ENCODE measurements at regions not wholly inside any gene's neighbourhood (a gene's known extent, or its start where the extent isn't known, plus 50 kb on each side); places are given as distances from the start of the nearest gene placed in this dataset.
"Not testable (repeated sequence)": the region's sequence is repeated elsewhere in the genome, so short reads cannot be mapped to it uniquely, and the experiment has no call there.

DNA sequence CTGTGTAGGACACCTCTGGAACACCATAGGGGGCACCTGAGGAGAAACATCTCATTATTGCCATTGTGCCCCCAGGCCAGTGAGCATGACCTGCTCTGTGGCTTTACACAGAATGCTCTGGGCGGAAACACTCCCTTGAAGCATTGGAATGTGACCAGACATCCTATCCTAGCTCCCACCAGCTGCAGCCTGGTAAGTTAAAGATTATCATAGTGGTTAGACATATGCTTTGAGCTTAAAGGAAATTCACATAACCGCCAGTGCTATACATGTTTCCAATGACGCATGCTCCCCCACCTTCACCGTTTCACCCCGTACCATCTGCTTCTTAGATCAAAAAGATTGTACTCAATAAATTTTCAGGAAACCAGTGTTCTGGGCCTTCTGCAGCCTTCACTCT, 217.7 kb upstream of the CENPE start:
- DNase-seq (ENCODE audit: low read depth) = no peak

DNA sequence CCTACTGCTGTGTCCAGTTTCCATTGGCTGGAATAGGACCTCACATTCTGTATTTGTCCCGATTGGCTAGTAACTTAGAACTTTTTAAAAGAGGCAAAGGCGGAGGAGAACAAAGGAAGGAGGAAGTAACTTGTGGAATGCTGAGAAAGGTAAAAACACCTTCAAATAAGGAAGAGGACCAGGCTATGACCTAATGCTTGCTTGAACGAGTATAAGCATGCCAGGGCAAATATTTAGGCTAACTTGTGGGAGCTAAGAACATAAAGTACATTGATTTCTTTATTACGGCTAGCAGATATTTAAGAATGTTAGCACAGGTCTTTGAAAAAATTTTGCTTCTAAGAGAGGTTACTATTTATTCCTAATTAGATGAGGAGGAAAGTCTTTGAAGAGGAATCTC, 214.5 kb upstream of the CENPE start:
- DNase-seq (ENCODE audit: low read depth) = not testable (repeated sequence)

DNA sequence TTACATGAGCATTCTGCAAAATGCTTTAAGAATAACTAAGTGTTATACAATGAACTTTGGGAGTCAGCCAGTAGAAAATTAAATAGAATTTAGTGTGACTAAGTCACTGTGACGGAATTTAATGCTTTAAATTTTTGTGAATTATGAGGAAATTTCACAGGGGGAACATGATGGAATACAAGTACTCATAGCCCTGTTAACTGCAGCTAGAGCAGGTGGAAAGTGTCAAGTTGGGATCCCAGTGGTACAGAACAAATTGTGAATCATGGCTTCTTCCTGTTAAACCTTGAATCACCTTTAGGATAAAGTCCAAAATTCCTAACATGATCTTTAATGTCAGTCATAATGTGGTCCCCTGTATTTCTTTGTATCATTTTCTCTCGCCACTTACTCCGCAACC, 212.2 kb upstream of the CENPE start:
- no peak for DNase-seq (ENCODE audit: low read depth)

DNA sequence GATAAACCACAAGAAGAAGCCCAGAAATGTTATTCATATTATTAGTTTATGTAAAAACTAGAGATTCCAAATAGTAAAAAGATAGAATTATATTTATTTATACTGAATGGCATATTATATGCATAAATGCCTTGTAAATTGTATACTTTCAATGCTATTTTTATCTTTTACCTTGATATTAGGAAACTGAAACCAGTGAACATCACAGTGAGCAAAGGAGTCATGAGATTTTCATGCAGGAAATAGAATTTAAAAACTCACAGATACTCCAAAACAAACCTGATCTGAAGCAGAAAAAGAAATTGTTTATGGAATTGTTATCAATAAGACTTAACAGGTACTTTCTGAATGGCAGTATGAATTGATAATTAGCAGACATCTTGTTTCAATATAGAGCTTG, 207.3 kb upstream of the CENPE start:
- no peak for DNase-seq (ENCODE audit: low read depth)

DNA sequence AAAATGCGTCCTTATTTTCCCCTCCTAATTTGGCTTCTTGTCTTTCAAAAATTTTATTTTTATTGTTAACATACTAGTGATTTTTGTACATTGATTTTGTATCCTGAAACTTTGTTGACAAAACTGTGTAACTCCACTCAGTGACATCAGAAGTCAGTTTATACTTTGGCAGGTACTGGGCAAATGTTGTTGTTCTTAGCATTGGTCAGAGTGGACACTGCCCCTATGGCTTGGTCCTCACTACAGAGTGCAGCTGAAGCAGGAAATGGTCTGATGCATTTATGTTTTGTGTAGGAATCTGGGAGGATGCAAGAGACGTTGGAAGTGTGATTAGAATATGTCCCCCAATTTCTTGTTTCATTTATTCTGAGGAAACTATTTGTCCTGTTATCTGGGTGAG, 205.5 kb upstream of the CENPE start:
- DNase-seq (ENCODE audit: low read depth) = no peak

DNA sequence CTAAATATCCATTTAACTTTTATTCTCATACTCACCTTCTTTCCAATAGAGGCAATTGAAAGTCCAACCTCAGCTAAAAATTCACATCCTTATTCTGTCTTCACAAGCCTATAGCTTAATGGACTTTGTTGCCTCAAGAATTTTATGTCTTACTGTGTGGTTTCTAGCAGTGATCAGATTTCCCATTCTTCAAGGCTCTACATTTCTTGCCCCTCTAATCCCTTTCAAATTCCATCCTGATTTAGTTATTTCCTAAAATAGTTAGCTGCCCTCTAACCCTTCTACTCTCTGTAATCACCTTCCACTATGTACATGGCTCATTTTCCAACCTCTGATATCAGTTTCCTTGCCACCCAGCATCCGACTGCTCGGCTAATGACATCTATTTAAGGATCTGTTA, 204.1 kb upstream of the CENPE start:
- no peak for DNase-seq (ENCODE audit: low read depth)

DNA sequence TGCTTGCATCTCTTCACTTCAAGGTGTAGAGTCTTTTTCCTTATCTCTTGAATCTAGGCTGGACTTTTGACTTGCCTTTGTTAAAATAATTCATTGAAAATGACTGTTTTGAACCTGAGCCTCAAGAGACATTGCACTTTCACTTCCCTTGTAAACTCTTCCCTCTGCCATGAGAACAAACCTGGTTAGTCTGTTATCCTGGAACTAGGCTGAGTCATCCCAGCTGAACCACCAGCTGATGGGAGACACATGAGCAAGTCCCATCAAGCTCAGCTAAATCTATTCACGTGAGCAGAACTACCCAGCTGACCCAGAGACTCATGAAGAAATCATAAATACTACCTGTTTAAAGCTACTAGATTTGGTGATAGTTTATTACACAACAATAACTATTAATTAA, 202.3 kb upstream of the CENPE start:
- no peak for DNase-seq (ENCODE audit: low read depth)

DNA sequence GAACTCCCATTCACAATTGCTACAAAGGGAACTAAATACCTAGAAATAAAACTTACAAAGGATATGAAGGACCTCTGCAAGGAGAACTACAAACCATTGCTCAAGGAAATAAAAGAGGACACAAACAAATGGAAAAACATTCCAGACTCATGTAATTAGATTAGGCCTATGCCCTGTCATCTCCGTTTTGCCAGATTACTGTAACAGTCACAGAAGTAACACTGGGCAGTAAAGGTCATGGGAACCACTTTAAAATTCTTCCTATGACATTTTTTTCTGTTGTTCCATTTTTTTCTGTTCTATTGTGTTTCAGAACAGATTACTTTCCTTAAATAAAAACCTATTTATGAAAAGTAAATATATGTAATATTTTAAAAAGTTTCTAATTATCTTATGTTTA, 199.4 kb upstream of the CENPE start:
- no peak for DNase-seq (ENCODE audit: low read depth)

DNA sequence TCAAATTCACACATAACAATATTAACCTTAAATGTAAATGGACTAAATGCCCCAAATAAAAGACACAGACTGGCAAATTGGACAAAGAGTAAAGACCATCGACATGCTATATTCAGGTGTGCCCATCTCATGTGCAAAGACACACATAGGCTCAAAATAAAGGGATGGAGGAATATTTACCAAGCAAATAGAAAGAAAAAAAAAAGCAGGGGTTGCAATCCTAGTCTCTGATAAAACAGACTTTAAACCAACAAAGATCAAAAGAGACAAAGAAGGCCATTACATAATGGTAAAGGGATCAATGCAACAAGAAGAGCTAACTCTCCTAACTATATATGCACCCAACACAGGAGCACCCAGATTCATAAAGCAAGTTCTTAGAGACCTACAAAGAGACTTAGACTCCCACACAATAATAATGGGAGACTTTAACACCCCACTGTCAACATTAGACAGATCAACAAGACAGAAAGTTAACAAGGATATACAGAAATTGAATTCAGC, 189.4 kb upstream of the CENPE start:
- not testable (repeated sequence) for DNase-seq (ENCODE audit: low read depth)

DNA sequence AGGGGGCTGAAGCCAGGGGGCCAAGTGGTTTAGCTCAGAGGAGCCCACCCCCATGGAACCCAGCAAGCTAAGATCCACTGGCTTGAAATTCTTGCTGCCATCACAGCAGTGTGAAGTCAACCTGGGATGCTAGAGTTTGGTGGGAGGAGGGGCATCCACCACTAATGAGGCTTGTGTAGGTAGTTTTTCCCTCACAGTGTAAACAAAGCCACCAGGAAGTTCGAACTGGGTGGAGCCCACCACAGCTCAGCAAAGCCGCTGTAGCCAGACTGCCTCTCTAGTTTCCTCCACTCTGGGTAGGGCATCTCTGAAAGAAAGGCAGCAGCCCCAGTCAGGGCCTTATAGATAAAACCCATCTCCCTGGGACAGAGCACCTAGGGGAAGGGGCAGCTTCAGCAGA, 187.4 kb upstream of the CENPE start:
- not testable (repeated sequence) for DNase-seq (ENCODE audit: low read depth)

DNA sequence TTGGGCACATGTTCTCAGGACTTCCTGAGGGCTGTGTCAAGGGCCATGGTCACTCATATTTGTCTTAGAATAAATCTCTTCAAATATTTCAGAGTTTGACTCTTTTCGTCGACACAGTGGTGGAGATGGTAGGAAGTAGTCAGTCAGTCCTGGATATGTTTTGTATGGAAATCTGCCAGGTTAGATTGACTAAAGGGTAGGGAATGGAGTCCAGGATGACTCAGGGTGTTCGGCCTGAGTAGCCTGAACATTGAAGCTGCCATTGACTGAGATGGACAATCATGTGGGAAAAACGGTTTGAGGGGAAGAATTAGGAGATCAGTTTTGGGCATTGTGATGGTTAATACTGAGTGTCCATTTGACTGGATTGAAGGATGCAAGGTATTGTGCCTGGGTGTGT, 177.1 kb upstream of the CENPE start:
- DNase-seq (ENCODE audit: low read depth) = peak; percentile 12

DNA sequence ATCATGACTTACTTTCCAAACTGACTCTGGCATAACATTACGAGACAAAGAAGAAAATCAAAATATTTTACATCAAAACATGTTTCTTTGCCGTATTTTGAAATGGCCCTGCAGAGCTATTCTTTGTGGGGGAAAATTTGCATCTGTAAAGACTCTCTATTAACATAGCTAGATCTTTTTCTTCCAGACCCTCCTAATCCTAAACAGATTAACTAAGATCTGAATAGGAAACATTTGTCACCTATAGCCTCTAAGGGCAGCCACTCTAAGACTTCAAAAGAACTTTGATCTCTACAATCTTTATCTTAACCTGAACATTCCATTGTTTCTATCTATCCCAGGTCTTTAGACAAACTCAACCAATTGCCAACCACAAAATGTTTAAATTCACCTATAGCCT, 176.6 kb upstream of the CENPE start:
- no peak for DNase-seq (ENCODE audit: low read depth)

DNA sequence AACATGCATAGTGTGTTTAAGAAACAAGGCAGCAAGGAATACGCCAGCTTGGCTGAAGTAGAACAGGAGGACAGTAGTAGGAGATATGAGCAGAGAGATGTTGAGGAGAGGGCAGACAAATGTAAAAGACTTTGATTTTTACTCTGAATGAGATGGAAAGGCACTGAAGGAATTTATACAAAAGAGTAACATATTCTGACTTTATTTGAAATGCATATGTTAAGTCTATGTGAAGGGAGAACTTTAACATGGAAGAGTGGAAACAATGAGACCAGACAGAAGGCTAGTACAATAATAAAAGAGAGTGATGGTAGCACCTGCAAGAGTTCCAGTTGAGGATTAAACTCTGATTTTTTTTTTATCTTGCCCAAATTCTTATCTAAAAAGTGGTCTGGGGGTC, 176.2 kb upstream of the CENPE start:
- no peak for DNase-seq (ENCODE audit: low read depth)

DNA sequence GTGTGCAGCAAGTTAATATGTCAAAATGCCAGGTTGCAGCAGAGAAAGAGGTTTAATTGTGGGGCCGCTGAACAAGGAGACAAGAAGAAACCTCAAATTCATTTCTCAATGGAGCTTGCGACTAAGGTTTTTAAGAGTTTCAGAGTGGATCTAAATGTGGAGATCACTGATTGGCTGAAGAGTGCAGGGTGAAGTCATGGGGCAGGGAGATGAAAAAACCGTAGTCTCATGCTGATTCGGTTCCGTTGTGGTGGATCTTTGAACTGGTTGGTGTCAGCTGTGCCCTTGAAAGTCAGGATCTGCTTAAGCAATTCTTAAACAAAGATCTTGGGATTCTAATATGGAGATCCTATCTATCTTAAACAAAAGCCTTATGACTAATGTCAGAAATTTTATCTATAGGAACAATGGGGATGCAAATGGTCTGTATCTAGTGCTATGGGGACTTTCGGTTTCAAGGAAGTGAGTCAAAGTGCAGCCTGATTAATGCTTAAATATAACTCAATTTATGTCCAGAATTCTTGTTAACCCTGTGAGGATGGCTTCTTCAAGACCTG, 173.9 kb upstream of the CENPE start:
- no peak for DNase-seq (ENCODE audit: low read depth)

DNA sequence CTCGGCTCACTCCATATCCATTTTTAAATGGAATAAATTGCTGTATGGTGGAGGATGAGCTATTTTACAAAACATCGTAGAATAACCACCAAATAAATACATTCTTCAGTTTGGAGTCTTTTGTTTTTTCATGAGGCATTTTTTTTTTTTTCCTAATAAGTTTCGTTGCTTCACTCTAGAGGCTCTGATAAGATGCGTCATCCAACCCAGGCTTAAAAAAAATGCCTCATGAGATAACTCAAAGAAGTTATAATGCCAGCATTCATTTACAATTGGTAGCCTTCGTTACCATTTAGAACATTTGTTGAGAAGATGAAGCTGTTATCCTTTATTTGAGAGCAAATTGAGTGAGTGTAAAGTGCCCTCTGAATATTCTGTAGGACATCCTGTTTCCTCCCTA, 172.2 kb upstream of the CENPE start:
- DNase-seq (ENCODE audit: low read depth) = no peak

DNA sequence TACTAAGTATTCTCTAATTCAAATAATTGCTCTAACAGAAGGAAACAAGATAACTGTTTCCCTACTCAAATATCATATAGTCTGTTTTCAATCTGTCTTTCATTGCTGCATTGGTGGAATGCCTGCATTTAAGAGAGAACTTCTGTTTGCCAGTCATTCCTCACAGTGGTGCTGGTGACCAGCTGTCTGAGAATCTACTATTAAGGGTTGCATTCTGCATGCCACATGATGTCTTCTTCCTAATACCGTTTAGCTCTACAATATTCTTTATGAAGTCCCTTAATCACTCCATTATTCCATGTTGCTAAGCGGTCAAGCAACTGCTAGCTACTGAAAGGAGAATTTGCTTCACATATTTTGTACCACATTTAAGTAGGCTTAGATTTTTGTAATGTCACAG, 167.1 kb upstream of the CENPE start:
- no peak for DNase-seq (ENCODE audit: low read depth)

DNA sequence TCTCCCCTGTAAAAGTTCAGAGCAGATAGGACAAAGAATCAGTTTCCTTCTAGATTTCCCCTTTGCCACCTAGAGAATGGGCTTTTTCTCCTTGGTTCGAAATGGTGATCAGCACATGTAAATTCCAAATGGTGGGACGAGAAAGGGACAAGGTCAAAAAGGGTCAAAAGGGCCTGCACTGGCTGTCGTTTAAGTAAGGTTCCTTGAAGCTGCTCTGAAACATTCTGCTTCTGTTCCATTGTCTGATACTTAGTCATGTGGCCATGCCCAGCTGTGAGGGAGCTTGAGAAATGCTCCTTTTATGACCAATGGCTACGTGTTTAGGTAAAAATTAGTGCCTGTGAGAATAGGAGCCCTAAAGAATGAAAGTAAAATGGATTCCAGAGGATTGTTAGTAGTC, 165.9 kb upstream of the CENPE start:
- DNase-seq (ENCODE audit: low read depth) = no peak

DNA sequence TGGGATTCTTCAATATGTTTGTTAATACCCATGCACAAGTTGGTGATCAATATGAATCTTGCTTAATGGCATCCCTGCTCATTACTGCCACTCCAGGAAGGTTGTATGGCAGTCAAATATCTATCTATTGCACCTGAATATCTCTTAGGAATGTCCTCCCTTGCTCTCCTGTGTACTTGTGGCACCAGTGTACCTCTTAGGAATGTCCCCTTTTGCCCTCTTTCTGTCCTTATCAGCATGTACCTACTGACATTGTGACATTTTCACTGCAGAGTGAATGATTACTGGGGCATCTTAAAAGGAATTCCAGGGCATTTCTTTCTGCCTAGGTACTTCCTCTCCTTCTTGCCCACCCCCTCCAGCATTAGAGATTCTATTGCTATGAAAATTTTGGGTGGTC, 163.8 kb upstream of the CENPE start:
- no peak for DNase-seq (ENCODE audit: low read depth)

DNA sequence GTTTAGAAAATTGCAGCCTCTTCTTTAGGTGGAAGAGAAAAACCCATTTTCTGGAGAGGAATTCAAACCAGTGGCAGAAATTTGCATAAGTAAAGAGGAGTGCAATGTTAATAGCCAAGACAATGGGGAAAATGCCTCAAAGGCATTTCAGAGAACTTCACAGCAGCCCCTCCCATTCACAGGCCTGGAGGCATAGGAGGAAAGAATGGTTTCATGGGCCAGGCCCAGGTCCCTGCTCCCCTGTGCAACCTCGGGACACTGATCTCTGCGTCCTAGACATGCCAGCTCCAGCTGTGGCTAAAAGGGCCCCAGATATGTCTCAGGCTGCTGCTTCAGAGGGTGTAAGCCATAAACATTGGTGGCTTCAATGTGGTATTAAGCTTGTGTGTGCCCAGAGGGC, 161.8 kb upstream of the CENPE start:
- no peak for DNase-seq (ENCODE audit: low read depth)

DNA sequence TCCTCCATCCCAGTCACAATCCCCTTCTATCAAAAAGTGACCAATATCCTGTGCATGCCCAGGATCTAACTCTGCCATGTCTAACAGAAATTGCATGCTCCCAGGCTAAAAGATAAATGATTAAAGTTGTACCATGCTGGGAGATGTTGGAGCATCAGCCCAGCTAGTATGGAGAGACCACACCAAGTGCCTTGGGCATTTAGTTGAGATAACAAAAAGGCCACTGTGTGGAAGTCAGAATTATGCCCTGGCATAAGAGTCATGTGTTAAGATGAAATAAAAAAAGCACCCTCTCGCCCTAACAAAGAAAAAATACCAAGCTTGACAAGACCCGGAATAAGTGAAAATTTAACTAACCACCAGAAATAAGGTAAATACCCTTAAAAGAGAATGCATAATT, 155.9 kb upstream of the CENPE start:
- no peak for DNase-seq (ENCODE audit: low read depth)

DNA sequence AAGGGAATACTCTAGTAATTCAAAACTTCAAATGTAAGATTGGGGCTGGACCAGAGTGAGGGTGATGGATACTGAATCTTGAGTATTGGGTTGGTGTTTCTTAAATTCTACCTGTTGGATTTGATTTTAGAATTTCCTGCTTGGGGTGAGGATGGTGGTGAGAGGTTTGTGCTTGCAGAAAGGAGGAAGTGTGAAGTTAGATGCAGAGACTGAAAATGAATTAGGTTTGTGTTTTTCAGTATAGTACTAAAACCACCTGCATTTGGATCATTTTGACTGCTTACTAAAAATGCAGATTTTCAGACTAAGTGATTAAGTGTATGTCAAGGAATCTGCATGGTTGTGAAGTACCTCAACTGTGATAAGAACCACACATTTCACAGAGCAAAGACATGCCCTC, 131.5 kb upstream of the CENPE start:
- DNase-seq (ENCODE audit: low read depth) = no peak

DNA sequence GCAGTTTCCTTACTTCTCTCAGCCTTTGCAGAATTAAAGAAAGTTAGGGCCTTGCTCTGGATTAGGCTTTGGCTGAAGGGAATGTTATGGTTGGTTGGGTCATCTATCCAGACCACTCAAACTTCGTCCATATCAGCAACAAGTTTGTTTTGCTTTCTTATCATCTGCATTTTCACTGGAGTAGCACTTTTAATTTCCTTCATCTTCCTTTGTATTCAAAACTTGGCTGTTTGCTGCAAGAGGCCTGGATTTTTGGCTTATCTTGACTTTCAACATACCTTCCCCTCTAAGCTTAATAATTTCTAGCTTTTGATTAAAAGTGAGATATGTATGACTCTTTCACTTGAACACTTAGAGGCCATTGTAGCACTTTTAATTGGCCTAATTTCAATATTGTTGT, 126.7 kb upstream of the CENPE start:
- DNase-seq (ENCODE audit: low read depth) = no peak

DNA sequence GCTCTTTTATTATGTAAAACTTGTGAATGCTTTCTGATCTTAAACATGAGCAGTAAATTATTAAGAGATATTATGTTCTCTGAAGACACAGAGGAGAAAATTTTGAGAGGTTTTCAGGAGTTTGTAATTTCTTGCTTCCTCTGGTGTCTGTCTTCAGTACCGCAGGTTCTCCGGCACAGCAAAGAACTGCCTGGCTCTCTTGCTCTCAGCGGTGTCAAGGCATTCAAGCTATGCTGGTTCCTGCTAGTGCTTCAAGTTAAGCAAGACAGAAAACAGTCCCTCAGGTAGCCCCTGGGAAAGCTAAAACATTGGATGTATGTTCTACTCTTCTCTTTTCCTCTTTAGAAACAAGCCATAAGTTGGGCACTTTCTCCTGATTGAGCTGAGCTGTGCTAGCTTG, 120.2 kb upstream of the CENPE start:
- DNase-seq (ENCODE audit: low read depth) = no peak

DNA sequence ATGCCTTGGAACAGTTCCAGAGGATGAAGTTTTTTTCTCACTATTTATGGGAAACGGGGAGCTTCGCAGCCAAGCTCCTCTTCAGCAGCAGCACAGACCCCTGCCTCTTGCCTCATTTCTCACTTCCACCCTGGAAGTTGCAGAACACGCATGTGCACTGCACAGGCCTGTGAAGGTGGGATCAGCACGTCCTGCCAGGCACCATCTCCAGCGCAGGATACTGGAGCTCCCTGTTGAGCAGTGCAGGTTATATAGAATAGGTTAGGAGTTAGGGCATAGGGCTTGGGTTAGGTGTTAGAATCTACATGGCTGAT, 110.1 kb upstream of the CENPE start:
- DNase-seq (ENCODE audit: low read depth) = no peak
